K562 (cell line): ENCODE measurements at regions not wholly inside any gene's neighbourhood (a gene's known extent, or its start where the extent isn't known, plus 50 kb on each side); places are given as distances from the start of the nearest gene placed in this dataset.
A peak's percentile ranks its signal among the peaks of the same experiment; 100 is the strongest.

Experiments used
- ATAC-seq: fragments of 200-7000 bp; cut with Tn5 transposase; 3 replicates; pipeline ENCODE4 v1.9.1; 2020; ENCODE audit warnings: moderate library complexity
- BruUV-seq: library from RNA; stranded (reverse); fragments of 400-500 nt; replicated peaks from 2 replicates; lab custom pipeline; 2021; lab: Mats Ljungman, UMichigan
- CTCF ChIA-PET: fragments of 300-600 bp; formaldehyde crosslinking; extraction: SDS; loops from one replicate; lab custom pipeline; 2021; ENCODE audit warnings: low intra/inter-chr PET ratio; lab: Yijun Ruan, JAX
- POLR2A ChIA-PET: fragments of 300-600, 350-650 bp; sonication (Branson Sonifier 250); formaldehyde crosslinking; extraction: SDS; loops from one replicate; lab custom pipeline; 2021; ENCODE audit warnings: antibody characterized with exemption, inconsistent platforms; lab: Yijun Ruan, JAX
- DNase-seq, 4 experiments: peaks; one replicate each; pipeline versions ENCODE4 v3.0.0 to v3.0.0-alpha.2; 2011 to 2018; ENCODE audit warnings: low spot score in 3 of 4, mixed read lengths in 3 of 4; ENCODE audit errors: extremely low read depth in 1 of 4
- FAIRE-seq: peaks from 2 replicates; lab custom pipeline; 2011; peaks lifted over from hg19 to GRCh38; lab: Jason Lieb, UNC
- H2AFZ ChIP-seq: 2 replicates; pipeline ENCODE4 v1.6.0; 2011; ENCODE audit warnings: low read depth, low read length, control low read depth, inconsistent platforms
- H3K27ac ChIP-seq: fragments of 200-600 bp; 3 replicates; pipeline ENCODE4 v1.8.0; 2011; ENCODE audit warnings: low read depth, mild to moderate bottlenecking, control low read depth, inconsistent platforms, low read length, moderate library complexity, mixed read lengths; ENCODE audit errors: extremely low read depth
- H3K27me3 ChIP-seq, 2 experiments: fragments of 300-600 bp in 1 of 2; 2 replicates in 1 of 2; 3 replicates in 1 of 2; pipeline versions ENCODE4 v1.6.0 to v1.8.0; 2011; ENCODE audit warnings: inconsistent platforms in 2 of 2, low read length in 2 of 2, mild to moderate bottlenecking in 1 of 2, mixed read lengths in 1 of 2, moderate library complexity in 1 of 2; ENCODE audit not compliant: control insufficient read depth in 2 of 2, insufficient read depth in 2 of 2
- H3K36me3 ChIP-seq: fragments of 300-600 bp; 3 replicates; pipeline ENCODE4 v1.8.0; 2011; ENCODE audit warnings: mild to moderate bottlenecking, low read length, inconsistent platforms; ENCODE audit not compliant: control insufficient read depth, insufficient read depth
- H3K4me1 ChIP-seq, 2 experiments: fragments of 200-600 bp in 1 of 2; replicated peaks in 1 of 2; 2 replicates in 1 of 2; 3 replicates in 1 of 2; pipeline versions ENCODE4 v1.5.1 to v1.8.0; 2011; ENCODE audit warnings: inconsistent platforms in 2 of 2, low read length in 2 of 2, mild to moderate bottlenecking in 1 of 2, mixed read lengths in 1 of 2, moderate library complexity in 1 of 2; ENCODE audit not compliant: control insufficient read depth in 2 of 2, insufficient read depth in 2 of 2
- H3K4me2 ChIP-seq: 2 replicates; pipeline ENCODE4 v1.6.1; 2011; ENCODE audit warnings: low read length, control low read depth, inconsistent platforms, mixed read lengths; ENCODE audit not compliant: insufficient read depth
- H3K4me3 ChIP-seq: fragments of 200-600 bp; sonication (generic), shearing (Covaris generic); 2 replicates; pipeline ENCODE4 v1.5.1; 2016; ENCODE audit warnings: control low read depth, inconsistent platforms
- H3K79me2 ChIP-seq: fragments of 200-600 bp; 3 replicates; pipeline ENCODE4 v1.8.0; 2011; ENCODE audit warnings: low read length, inconsistent platforms; ENCODE audit not compliant: control insufficient read depth, insufficient read depth
- H3K9ac ChIP-seq, 2 experiments: 2 replicates each; pipeline versions ENCODE4 v1.6.0 to v1.6.1; 2011; ENCODE audit warnings: low read depth in 2 of 2, low read length in 2 of 2, control low read depth in 1 of 2, inconsistent platforms in 1 of 2, mild to moderate bottlenecking in 1 of 2, mixed read lengths in 1 of 2; ENCODE audit not compliant: insufficient read depth in 1 of 2
- H3K9me1 ChIP-seq: one replicate; pipeline ENCODE4 v1.6.0; 2011; ENCODE audit warnings: inconsistent platforms, mild to moderate bottlenecking, low read length, moderate library complexity; ENCODE audit not compliant: control insufficient read depth, insufficient read depth
- H3K9me3 ChIP-seq: replicated peaks from 2 replicates; pipeline ENCODE4 v1.5.1; 2011; ENCODE audit warnings: low read depth, low read length, inconsistent platforms; ENCODE audit not compliant: control insufficient read depth, insufficient read depth
- H4K20me1 ChIP-seq: replicated peaks from 2 replicates; pipeline ENCODE4 v1.6.1; 2011; ENCODE audit warnings: low read length, inconsistent platforms, mixed read lengths; ENCODE audit not compliant: control insufficient read depth, insufficient read depth
- GABPA ChIP-seq: fragments of 200-800 bp; sonication (Bioruptor generic); conservative IDR thresholded peaks from 2 replicates; pipeline ENCODE4 v1.6.1; 2016; ENCODE audit warnings: low read depth, missing genetic modification characterization, missing compliant biosample characterization
- RBM25 ChIP-seq: fragments of 200-400 bp; formaldehyde crosslinking; IDR thresholded peaks from 2 replicates; pipeline ENCODE4 v1.6.1; 2018; ENCODE audit warnings: low read length, low read depth, moderate library complexity; ENCODE audit not compliant: severe bottlenecking
- SMARCB1 ChIP-seq: IDR thresholded peaks from 2 replicates; pipeline ENCODE4 v1.6.1; 2011; ENCODE audit warnings: improper control_type of control experiment, low read depth; ENCODE audit not compliant: insufficient read length
- ZNF121 ChIP-seq: sonication (generic); formaldehyde crosslinking; conservative IDR thresholded peaks from 2 replicates; pipeline ENCODE4 v1.8.0; 2022; ENCODE audit warnings: missing genetic modification reagents
- WGBS: fragments of 100-300 bp; shearing (Covaris generic); methylation state at CpG from one replicate; pipeline ENCODE4 v1.1.6; 2016; ENCODE audit warnings: low coverage, mixed read lengths; ENCODE audit not compliant: insufficient coverage; ENCODE audit errors: missing lambda C conversion rate; 5-methylcytosine and 5-hydroxymethylcytosine counted together
- in situ Hi-C: fragments of 300-500 bp; cut with MboI; formaldehyde crosslinking; loops from 4 replicates; pipeline ENCODE4 v1.15.0; 2018; ENCODE audit warnings: inconsistent platforms, mixed read lengths
- intact Hi-C: fragments of 100-400 bp; cut with micrococcal nuclease; formaldehyde crosslinking; loops from 2 replicates; pipeline ENCODE4 v1.14.2; 2022
- TF ChIP-seq, protein P1 (sequence below): fragments of 450-650 bp; IDR thresholded peaks from 2 replicates; pipeline ENCODE4 v1.6.1; 2016

DNA sequence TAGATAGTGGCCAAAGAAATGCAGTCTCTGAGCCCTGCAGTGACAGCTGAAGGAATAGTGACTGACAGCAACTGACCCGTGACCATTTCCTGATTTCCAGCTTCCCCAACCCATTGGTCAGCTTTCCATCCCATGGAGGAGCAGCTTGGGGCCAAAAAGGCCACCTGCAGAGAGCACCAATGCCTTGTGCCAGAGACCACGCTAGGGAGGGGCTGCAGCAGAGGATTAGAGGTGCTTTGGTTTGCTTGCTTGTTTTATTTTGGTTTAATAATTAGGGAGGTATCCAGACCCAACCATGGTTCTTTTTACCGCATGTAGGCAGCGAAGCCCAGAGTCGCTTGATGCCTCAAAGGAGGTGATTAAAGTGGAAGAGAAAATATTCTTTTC is 61.3 kb upstream of the SIAH1 start:
- Histone ChIP-seq H3K9ac (no peak overlapping the region), H2AFZ (no peak overlapping the region), H3K79me2 (no peaks in the 10 kb centered on the region), H4K20me1 (no peaks in the 10 kb centered on the region), H3K4me2 (no peak overlapping the region), H3K9me3 (no peaks in the 10 kb centered on the region), H3K27me3 (peaks cover 0 to 20% of the 10 kb centered on the region in 2 experiments; a peak in 3 of 5 replicates), H3K27ac (no peak overlapping the region), H3K4me1 (no peaks in the 10 kb centered on the region; a peak in 1 of 5 replicates), H3K4me3 (no peak overlapping the region), H3K36me3 (no peaks in the 10 kb centered on the region), H3K9me1 (peaks cover 3% of the 10 kb centered on the region)
- ChIA-PET CTCF (no interaction called here), POLR2A (no interaction called here)
- 3% methylated on average over 5 of the region's 5 CpGs for WGBS
- TF ChIP-seq, protein P1, sequence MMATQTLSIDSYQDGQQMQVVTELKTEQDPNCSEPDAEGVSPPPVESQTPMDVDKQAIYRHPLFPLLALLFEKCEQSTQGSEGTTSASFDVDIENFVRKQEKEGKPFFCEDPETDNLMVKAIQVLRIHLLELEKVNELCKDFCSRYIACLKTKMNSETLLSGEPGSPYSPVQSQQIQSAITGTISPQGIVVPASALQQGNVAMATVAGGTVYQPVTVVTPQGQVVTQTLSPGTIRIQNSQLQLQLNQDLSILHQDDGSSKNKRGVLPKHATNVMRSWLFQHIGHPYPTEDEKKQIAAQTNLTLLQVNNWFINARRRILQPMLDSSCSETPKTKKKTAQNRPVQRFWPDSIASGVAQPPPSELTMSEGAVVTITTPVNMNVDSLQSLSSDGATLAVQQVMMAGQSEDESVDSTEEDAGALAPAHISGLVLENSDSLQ, result peak; percentile 61; the same call in 1 of the 2 replicates
- no peak for TF ChIP-seq GABPA (tag)
- intact Hi-C loops (no loop called here), in situ Hi-C loops (no loop called here)
- DNase-seq (no peak), ATAC-seq (no peak), FAIRE-seq (no peak)
- BruUV-seq, result no TSS peak

DNA sequence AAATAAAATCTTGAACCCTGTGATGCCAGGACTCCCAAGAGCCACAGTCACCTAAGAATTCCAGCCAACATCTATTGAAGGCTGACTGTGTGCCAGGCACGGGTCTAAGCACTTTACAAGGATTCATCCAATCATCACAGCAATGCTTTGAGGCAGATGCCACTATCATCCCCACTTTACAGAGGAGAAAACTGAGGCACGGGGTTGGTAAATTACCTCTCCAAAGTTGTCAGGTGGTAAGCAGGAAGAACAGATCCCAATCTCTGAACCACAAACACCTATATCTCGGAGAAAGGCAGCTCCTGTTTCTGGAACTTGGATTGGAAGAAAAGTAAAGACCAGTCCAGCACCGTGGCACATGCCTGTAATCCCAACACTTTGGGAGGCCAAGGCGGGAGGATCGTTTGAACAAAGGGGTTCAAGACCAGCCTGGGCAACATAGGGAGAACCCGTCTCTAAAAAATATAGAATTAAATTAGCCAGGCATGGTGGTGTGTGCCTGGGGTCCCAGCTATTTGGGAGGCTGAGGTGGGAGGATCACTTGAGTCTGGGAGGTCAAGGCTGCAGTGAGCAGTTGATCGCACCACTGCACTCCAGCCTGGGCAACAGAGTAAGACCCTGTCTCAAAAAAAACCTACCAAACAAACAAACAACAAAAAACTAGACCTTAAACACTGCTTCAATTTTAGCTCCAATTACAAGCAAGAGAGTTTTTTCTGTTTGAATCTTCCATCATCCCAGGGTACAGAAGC is 60.7 kb upstream of the SIAH1 start:
- Histone ChIP-seq H3K4me3 (no peak overlapping the region), H3K9me3 (no peaks in the 10 kb centered on the region)
- no peak for TF ChIP-seq SMARCB1
- 0 out of 2 replicates have a peak, but pooled peaks have one; percentile 5 for TF ChIP-seq ZNF121 (CRISPR knock-in tag)
- peak; percentile 58 for TF ChIP-seq RBM25
- TF ChIP-seq, all 486 proteins: peak for 2
- intact Hi-C loops (no loop called here), in situ Hi-C loops (no loop called here)
- POLR2A ChIA-PET, result no interaction called here
- no peak overlapping the region for H2AFZ ChIP-seq
- peaks cover 0 to 16% of the 10 kb centered on the region in 2 experiments; a peak in 3 of 5 replicates for H3K27me3 ChIP-seq
- WGBS, result 5% methylated on average over 7 of the region's 8 CpGs
- FAIRE-seq (no peak), DNase-seq (no peak), ATAC-seq (no peak)
- H3K9me1 ChIP-seq, result peaks cover 3% of the 10 kb centered on the region
- no peaks in the 10 kb centered on the region for H3K36me3 ChIP-seq
- H3K9ac ChIP-seq, result no peak overlapping the region
- H3K4me2 ChIP-seq, result no peak overlapping the region
- H4K20me1 ChIP-seq, result no peaks in the 10 kb centered on the region
- no peaks in the 10 kb centered on the region; a peak in 1 of 5 replicates for H3K4me1 ChIP-seq
- CTCF ChIA-PET, result no interaction called here
- BruUV-seq, result no TSS peak
- H3K27ac ChIP-seq, result no peak overlapping the region
- H3K79me2 ChIP-seq, result no peaks in the 10 kb centered on the region
